ENCODE measurements at regions not wholly inside any gene's neighbourhood (a gene's known extent, or its start where the extent isn't known, plus 50 kb on each side); places are given as distances from the start of the nearest gene placed in this dataset.
"Not testable (repeated sequence)": the region's sequence is repeated elsewhere in the genome, so short reads cannot be mapped to it uniquely, and the experiment has no call there.

GRCh38 chr7:153948060-153948459 is 104.1 kb upstream of the DPP6 start:
- H3K9me2 ChIP-seq (ENCODE audit: insufficient read depth) = no peaks in the 10 kb centered on the region
- no peaks in the 10 kb centered on the region for H3K9me3 ChIP-seq (ENCODE audit: low read depth)
- H3K36me3 ChIP-seq (ENCODE audit: low read depth) = no peaks in the 10 kb centered on the region
- no peak overlapping the region for H3K9ac ChIP-seq
- no peaks in the 10 kb centered on the region for H3K4me1 ChIP-seq (ENCODE audit: insufficient read depth)
- no peaks in the 10 kb centered on the region for H4K20me1 ChIP-seq (ENCODE audit: insufficient read depth)
- no peak overlapping the region for H3K27ac ChIP-seq
- DNase-seq = no peak
- H3K4me2 ChIP-seq (ENCODE audit: unreplicated experiment) = no peak overlapping the region
- H3K4me3 ChIP-seq = no peak overlapping the region
- no peak overlapping the region for H2AFZ ChIP-seq
- no peaks in the 10 kb centered on the region for H3F3A ChIP-seq (ENCODE audit: insufficient read depth)
- no peaks in the 10 kb centered on the region for H3K79me2 ChIP-seq (ENCODE audit: insufficient read depth)
- 17 to 21% methylated on average over 2 of the region's 2 CpGs for WGBS, 2 experiments (ENCODE audit: low coverage in 1 of 2, low lambda C conversion rate in 2 of 2, missing lambda C conversion rate in 2 of 2)
- H3K27me3 ChIP-seq (replicated peaks; ENCODE audit: insufficient read depth) = no peaks in the 10 kb centered on the region
- in situ Hi-C loops (cut with MboI) = no loop called here
- no peak for TF ChIP-seq EZH2 (IDR thresholded peaks at IDR 0.05; ENCODE audit: insufficient read depth, poor library complexity, severe bottlenecking)
- TF ChIP-seq EZH2phosphoT487 (IDR thresholded peaks at IDR 0.05; ENCODE audit: insufficient read depth, low read depth) = no peak

DNA sequence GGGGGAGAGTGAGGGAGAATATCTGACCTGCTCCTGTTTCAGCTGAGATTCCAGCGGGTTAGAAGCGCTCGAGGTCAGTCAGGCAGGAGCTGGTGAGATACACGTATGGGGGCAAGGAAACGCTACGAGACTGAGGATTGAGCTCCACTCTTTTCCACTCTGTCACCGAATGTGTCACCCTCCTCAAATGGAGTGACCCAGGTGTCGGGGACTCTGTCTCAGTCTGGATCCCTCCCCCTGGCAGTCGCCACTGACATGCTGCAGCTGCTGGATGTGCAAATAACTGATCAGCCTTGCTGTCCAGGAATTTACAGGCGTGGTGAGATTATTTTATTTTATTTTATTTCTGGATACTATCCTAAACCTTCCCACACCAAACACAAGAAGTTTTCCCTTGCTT is 100.9 kb upstream of the DPP6 start:
- H3F3A ChIP-seq (ENCODE audit: insufficient read depth) = no peaks in the 10 kb centered on the region
- H3K36me3 ChIP-seq (ENCODE audit: low read depth) = no peaks in the 10 kb centered on the region
- in situ Hi-C loops (cut with MboI) = no loop called here

GRCh38 chr7:153954477-153954876 is 97.7 kb upstream of the DPP6 start:
- Histone ChIP-seq H3K9ac (no peak overlapping the region), H2AFZ (no peak overlapping the region), H3F3A (ENCODE audit: insufficient read depth) (no peaks in the 10 kb centered on the region), H3K4me3 (no peak overlapping the region), H3K4me1 (ENCODE audit: insufficient read depth) (no peaks in the 10 kb centered on the region), H3K27ac (no peak overlapping the region), H3K9me2 (ENCODE audit: insufficient read depth) (no peaks in the 10 kb centered on the region), H3K4me2 (ENCODE audit: unreplicated experiment) (no peak overlapping the region), H3K27me3 (replicated peaks; ENCODE audit: insufficient read depth) (no peaks in the 10 kb centered on the region), H4K20me1 (ENCODE audit: insufficient read depth) (no peaks in the 10 kb centered on the region), H3K9me3 (ENCODE audit: low read depth) (no peaks in the 10 kb centered on the region), H3K79me2 (ENCODE audit: insufficient read depth) (no peaks in the 10 kb centered on the region), H3K36me3 (ENCODE audit: low read depth) (no peaks in the 10 kb centered on the region)
- no peak for TF ChIP-seq EZH2 (IDR thresholded peaks at IDR 0.05; ENCODE audit: insufficient read depth, poor library complexity, severe bottlenecking)
- TF ChIP-seq EZH2phosphoT487 (IDR thresholded peaks at IDR 0.05; ENCODE audit: insufficient read depth, low read depth) = no peak
- DNase-seq = no peak
- 34 to 36% methylated on average over 4 of the region's 4 CpGs for WGBS, 2 experiments (ENCODE audit: low coverage in 1 of 2, low lambda C conversion rate in 2 of 2, missing lambda C conversion rate in 2 of 2)
- in situ Hi-C loops (cut with MboI) = no loop called here

More for the DNA sequence above, 100.9 kb upstream of the DPP6 start:
- Histone ChIP-seq H3K9me2 (ENCODE audit: insufficient read depth) (no peaks in the 10 kb centered on the region), H3K4me1 (ENCODE audit: insufficient read depth) (no peaks in the 10 kb centered on the region), H3K27ac (no peak overlapping the region), H3K4me3 (no peak overlapping the region), H3K27me3 (replicated peaks; ENCODE audit: insufficient read depth) (no peaks in the 10 kb centered on the region), H3K9me3 (ENCODE audit: low read depth) (no peaks in the 10 kb centered on the region), H3K79me2 (ENCODE audit: insufficient read depth) (no peaks in the 10 kb centered on the region), H3K4me2 (ENCODE audit: unreplicated experiment) (no peak overlapping the region), H3K9ac (no peak overlapping the region), H2AFZ (no peak overlapping the region), H4K20me1 (ENCODE audit: insufficient read depth) (no peaks in the 10 kb centered on the region)
- DNase-seq = no peak
- no peak for TF ChIP-seq EZH2phosphoT487 (IDR thresholded peaks at IDR 0.05; ENCODE audit: insufficient read depth, low read depth)
- no peak for TF ChIP-seq EZH2 (IDR thresholded peaks at IDR 0.05; ENCODE audit: insufficient read depth, poor library complexity, severe bottlenecking)
- whole genome bisulfite sequencing, 2 experiments (ENCODE audit: low coverage in 1 of 2, low lambda C conversion rate in 2 of 2, missing lambda C conversion rate in 2 of 2) = 35 to 40% methylated on average over 10 of the region's 10 CpGs

- H3K79me2 ChIP-seq (ENCODE audit: insufficient read depth); H3K4me2 ChIP-seq (ENCODE audit: unreplicated experiment); H3K9me3 ChIP-seq (ENCODE audit: low read depth); H3K4me3 ChIP-seq; in situ Hi-C loops (cut with MboI); H3K9ac ChIP-seq; H3K27me3 ChIP-seq (replicated peaks; ENCODE audit: insufficient read depth); H3K36me3 ChIP-seq (ENCODE audit: low read depth); H3F3A ChIP-seq (ENCODE audit: insufficient read depth); H3K27ac ChIP-seq; H2AFZ ChIP-seq; H3K9me2 ChIP-seq (ENCODE audit: insufficient read depth); H3K4me1 ChIP-seq (ENCODE audit: insufficient read depth); DNase-seq; H4K20me1 ChIP-seq (ENCODE audit: insufficient read depth): not testable (repeated sequence)
- 59 to 69% methylated on average over 4 to 5 of the region's 5 CpGs for WGBS, 2 experiments (ENCODE audit: low coverage in 1 of 2, low lambda C conversion rate in 2 of 2, missing lambda C conversion rate in 2 of 2)
Observed at GRCh38 chr7:153957677-153958076, 94.5 kb upstream of the DPP6 start.

DNA sequence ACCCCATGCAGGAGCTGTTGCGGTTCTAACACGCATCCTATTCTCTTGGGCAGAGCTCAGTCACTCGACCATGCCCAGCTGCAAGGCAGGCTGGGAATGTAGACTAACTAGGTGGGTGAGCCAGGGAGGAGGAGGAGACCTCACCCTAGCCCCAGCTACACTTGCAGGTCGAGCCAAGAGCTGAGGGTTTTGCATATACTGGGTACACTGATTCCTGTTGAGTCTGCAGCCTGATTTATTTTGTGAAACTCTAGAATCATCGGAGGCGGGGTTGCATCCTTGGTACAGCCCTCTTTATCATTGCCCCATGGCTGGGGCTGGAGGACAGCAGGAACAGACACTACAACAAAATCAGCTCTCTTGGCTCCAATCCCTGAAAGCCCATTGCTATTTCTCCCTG is 93.8 kb upstream of the DPP6 start:
- H3K9me3 ChIP-seq (ENCODE audit: low read depth); H3K27ac ChIP-seq; H3F3A ChIP-seq (ENCODE audit: insufficient read depth); H3K4me3 ChIP-seq; in situ Hi-C loops (cut with MboI); H2AFZ ChIP-seq; H3K27me3 ChIP-seq (replicated peaks; ENCODE audit: insufficient read depth); H3K9me2 ChIP-seq (ENCODE audit: insufficient read depth); H4K20me1 ChIP-seq (ENCODE audit: insufficient read depth); H3K4me1 ChIP-seq (ENCODE audit: insufficient read depth); H3K36me3 ChIP-seq (ENCODE audit: low read depth); H3K79me2 ChIP-seq (ENCODE audit: insufficient read depth); DNase-seq; H3K9ac ChIP-seq; H3K4me2 ChIP-seq (ENCODE audit: unreplicated experiment): not testable (repeated sequence)
- 36 to 44% methylated on average over 6 of the region's 6 CpGs for WGBS, 2 experiments (ENCODE audit: low coverage in 1 of 2, low lambda C conversion rate in 2 of 2, missing lambda C conversion rate in 2 of 2)

- H4K20me1 ChIP-seq (ENCODE audit: insufficient read depth); H3K9me2 ChIP-seq (ENCODE audit: insufficient read depth); H3K36me3 ChIP-seq (ENCODE audit: low read depth); H3K4me3 ChIP-seq; H3K4me2 ChIP-seq (ENCODE audit: unreplicated experiment); H2AFZ ChIP-seq; H3K27ac ChIP-seq; H3K27me3 ChIP-seq (replicated peaks; ENCODE audit: insufficient read depth); H3K4me1 ChIP-seq (ENCODE audit: insufficient read depth); H3K79me2 ChIP-seq (ENCODE audit: insufficient read depth); H3F3A ChIP-seq (ENCODE audit: insufficient read depth); H3K9ac ChIP-seq; DNase-seq; in situ Hi-C loops (cut with MboI); H3K9me3 ChIP-seq (ENCODE audit: low read depth): not testable (repeated sequence)
- WGBS, 2 experiments (ENCODE audit: low coverage in 1 of 2, low lambda C conversion rate in 2 of 2, missing lambda C conversion rate in 2 of 2) = 13 to 16% methylated on average over 6 of the region's 6 CpGs
Observed at GRCh38 chr7:153958789-153959188, 93.4 kb upstream of the DPP6 start.

DNA sequence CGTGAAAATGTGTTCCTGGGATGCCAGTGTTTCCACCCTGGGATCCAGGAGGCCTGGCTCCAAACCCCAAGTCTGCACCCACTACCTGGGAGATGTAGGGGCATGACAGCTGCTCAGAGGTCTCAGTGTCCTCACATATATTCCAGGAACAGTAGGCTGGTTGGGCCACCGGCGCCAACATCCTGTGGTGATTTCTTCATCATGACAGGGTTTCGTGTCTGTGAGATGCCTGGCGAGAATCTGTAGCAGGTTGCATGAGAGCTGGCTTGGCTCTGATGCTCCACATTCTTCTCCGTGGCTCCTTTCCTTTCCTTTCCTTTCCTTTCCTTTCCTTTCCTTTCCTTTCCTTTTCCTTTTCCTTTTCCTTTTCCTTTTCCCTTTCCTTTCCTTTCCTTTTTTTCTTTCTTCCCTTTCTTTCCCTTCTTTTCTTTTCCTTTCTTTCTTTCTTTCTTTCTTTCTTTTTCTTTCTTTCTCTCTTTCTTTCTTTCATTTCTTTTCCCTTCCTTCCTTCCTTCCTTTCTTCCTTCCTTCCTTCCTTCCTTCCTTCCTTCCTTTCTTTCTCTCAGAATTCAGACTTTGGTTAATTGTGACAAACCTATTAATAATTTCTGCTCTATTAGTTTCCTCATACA is 87.6 kb upstream of the DPP6 start:
- DNase-seq; H3F3A ChIP-seq (ENCODE audit: insufficient read depth); H3K27me3 ChIP-seq (replicated peaks; ENCODE audit: insufficient read depth); H3K36me3 ChIP-seq (ENCODE audit: low read depth); H3K4me2 ChIP-seq (ENCODE audit: unreplicated experiment); H2AFZ ChIP-seq; H3K79me2 ChIP-seq (ENCODE audit: insufficient read depth); H3K4me3 ChIP-seq; H3K9me2 ChIP-seq (ENCODE audit: insufficient read depth); in situ Hi-C loops (cut with MboI); H3K9ac ChIP-seq; H4K20me1 ChIP-seq (ENCODE audit: insufficient read depth); H3K9me3 ChIP-seq (ENCODE audit: low read depth); H3K4me1 ChIP-seq (ENCODE audit: insufficient read depth); H3K27ac ChIP-seq: not testable (repeated sequence)
- 31 to 32% methylated on average over 5 to 6 of the region's 6 CpGs for WGBS, 2 experiments (ENCODE audit: low coverage in 1 of 2, low lambda C conversion rate in 2 of 2, missing lambda C conversion rate in 2 of 2)
